ENCODE measurements at regions not wholly inside any gene's neighbourhood (a gene's known extent, or its start where the extent isn't known, plus 50 kb on each side); places are given as distances from the start of the nearest gene placed in this dataset.

- POLR2A ChIA-PET: no interaction called here
- BruUV-seq (replicated peaks): no TSS peak
- H3K27me3 ChIP-seq (replicated peaks in 1 of 2; ENCODE audit: control insufficient read depth in 2 of 2, insufficient read depth in 2 of 2, low read length in 1 of 2): no peaks in the 10 kb centered on the region
Observed at GRCh38 chr12:127542391-127542790, 724.6 kb upstream of the TMEM132C start.

More at GRCh38 chr12:127542391-127542790, 724.6 kb upstream of the TMEM132C start:
- in situ Hi-C loops (cut with MboI) (no loop called here), intact Hi-C loops (cut with micrococcal nuclease; ENCODE audit: unreplicated experiment) (no loop called here)
- FAIRE-seq: no peak
- Histone ChIP-seq H3K9ac (ENCODE audit: control insufficient read depth, insufficient read depth, low read length) (no peak overlapping the region), H3K9me3 (replicated peaks; ENCODE audit: control insufficient read depth, insufficient read depth, low read length) (no peaks in the 10 kb centered on the region), H3K79me2 (ENCODE audit: control insufficient read depth, insufficient read depth, low read length) (no peaks in the 10 kb centered on the region), H4K20me1 (ENCODE audit: control insufficient read depth, insufficient read depth) (no peaks in the 10 kb centered on the region), H3K27ac (ENCODE audit: control insufficient read depth, insufficient read depth) (no peak overlapping the region), H2AFZ (ENCODE audit: control insufficient read depth, low read depth, low read length) (no peak overlapping the region), H3K4me1 (ENCODE audit: control insufficient read depth, insufficient read depth, low read length) (no peaks in the 10 kb centered on the region), H3K4me2 (ENCODE audit: control insufficient read depth, insufficient read depth) (no peak overlapping the region), H3K36me3 (ENCODE audit: control insufficient read depth in 2 of 2, insufficient read depth in 2 of 2, low read length in 1 of 2) (no peaks in the 10 kb centered on the region), H3K4me3 (no peak overlapping the region)
- TF ChIP-seq NRF1 (conservative IDR thresholded peaks at IDR 0.05; ENCODE audit: low read depth, low read length) (no peak), SP1 (IDR thresholded peaks at IDR 0.05; ENCODE audit: low read depth, low read length) (no peak), CUX1 (IDR thresholded peaks at IDR 0.05; ENCODE audit: insufficient replicate concordance, low read depth, low read length) (no peak), SPI1 (IDR thresholded peaks at IDR 0.05; ENCODE audit: borderline replicate concordance, insufficient read depth, low read depth, low read length) (no peak), EP300 (IDR thresholded peaks at IDR 0.05; ENCODE audit: borderline replicate concordance in 1 of 2, control insufficient read depth in 1 of 2, low read depth in 2 of 2, low read length in 2 of 2) (no peak), KAT2A (conservative IDR thresholded peaks at IDR 0.05; ENCODE audit: control insufficient read depth, low read depth, low read length) (no peak), NFXL1 (IDR thresholded peaks at IDR 0.05; ENCODE audit: borderline replicate concordance) (no peak), FOS (IDR thresholded peaks at IDR 0.05; ENCODE audit: borderline replicate concordance, extremely low read depth, insufficient read length) (no peak), SREBF2 (IDR thresholded peaks at IDR 0.05; ENCODE audit: low read length) (no peak), MTA3 (IDR thresholded peaks at IDR 0.05; ENCODE audit: borderline replicate concordance, low read length) (no peak), PAX8 (IDR thresholded peaks at IDR 0.05) (no peak)
- SMC1A ChIA-PET (ENCODE audit: uncharacterized antibody, unreplicated experiment): interaction anchor here (0.9 to 2.0 kb wide), 7 partner anchors 8 to 56 kb away, joined by 3 to 5 read pairs (median 4); no protein-coding TSS in a partner anchor
- WGBS (ENCODE audit: insufficient coverage, insufficient replicate concordance, low lambda C conversion rate, missing lambda C conversion rate): 4% methylated on average over 6 of the region's 6 CpGs
- DNase-seq (ENCODE audit: low read depth, low spot score): no peak
- RAD21 ChIA-PET (ENCODE audit: unreplicated experiment): interaction anchor here (1.1 kb wide), 1 partner anchor 14 kb away, joined by 5 read pairs; no protein-coding TSS in a partner anchor
- ATAC-seq: no peak
- CTCF ChIA-PET: interaction anchor here (1.1 to 1.5 kb wide), 4 partner anchors 9 to 433 kb away, joined by 3 to 7 read pairs (median 3); no protein-coding TSS in a partner anchor
